ENCODE measurements at regions not wholly inside any gene's neighbourhood (a gene's known extent, or its start where the extent isn't known, plus 50 kb on each side); places are given as distances from the start of the nearest gene placed in this dataset.

DNA sequence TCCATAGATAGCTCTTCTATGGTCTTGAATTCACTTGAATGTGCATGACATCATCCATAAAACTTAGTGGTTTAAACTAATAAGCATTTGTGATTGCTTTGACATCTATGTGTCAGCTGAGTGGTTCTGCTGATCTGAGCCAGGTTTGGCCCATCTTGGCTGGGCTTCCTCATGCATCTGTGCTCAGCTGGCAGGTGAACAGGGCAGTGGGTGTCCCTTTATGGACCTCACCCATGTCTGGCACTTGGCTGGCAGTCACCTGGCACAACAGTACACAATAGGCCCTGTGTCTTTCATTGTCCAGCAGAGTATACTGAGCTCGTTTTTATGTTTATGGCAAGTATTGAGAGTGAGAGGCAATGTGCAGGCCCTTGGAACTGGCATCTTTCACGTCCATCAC lies 73.7 kb upstream of the CNTN6 start:
- no peak for TF ChIP-seq POLR2A (IDR thresholded peaks at IDR 0.05)
- TF ChIP-seq, protein P1, sequence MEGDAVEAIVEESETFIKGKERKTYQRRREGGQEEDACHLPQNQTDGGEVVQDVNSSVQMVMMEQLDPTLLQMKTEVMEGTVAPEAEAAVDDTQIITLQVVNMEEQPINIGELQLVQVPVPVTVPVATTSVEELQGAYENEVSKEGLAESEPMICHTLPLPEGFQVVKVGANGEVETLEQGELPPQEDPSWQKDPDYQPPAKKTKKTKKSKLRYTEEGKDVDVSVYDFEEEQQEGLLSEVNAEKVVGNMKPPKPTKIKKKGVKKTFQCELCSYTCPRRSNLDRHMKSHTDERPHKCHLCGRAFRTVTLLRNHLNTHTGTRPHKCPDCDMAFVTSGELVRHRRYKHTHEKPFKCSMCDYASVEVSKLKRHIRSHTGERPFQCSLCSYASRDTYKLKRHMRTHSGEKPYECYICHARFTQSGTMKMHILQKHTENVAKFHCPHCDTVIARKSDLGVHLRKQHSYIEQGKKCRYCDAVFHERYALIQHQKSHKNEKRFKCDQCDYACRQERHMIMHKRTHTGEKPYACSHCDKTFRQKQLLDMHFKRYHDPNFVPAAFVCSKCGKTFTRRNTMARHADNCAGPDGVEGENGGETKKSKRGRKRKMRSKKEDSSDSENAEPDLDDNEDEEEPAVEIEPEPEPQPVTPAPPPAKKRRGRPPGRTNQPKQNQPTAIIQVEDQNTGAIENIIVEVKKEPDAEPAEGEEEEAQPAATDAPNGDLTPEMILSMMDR (IDR thresholded peaks at IDR 0.05) = no peak
